ENCODE measurements at regions not wholly inside any gene's neighbourhood (a gene's known extent, or its start where the extent isn't known, plus 50 kb on each side); places are given as distances from the start of the nearest gene placed in this dataset.

DNA sequence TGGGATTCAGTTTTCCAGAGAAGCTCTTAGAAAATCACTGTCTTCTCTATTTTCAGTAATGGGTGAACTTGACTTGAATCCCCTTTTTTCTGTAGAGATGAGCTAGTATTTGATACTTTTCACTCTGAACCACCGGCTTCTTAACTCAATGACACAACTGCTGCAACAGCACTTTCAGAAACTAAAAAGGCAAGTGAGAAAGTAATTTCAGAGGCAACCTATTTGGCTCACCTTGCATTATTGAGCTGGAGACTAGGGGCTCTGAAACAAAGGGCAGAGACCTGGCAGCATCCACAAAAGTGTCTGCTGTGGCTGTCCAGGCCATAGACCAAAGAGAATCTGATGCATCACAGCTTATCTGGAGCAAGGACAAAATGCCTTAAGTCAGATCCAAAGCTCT, 289.8 kb upstream of the IRAK1BP1 start:
- DNase-seq (ENCODE audit: low spot score) (no peak), FAIRE-seq (no peak)

DNA sequence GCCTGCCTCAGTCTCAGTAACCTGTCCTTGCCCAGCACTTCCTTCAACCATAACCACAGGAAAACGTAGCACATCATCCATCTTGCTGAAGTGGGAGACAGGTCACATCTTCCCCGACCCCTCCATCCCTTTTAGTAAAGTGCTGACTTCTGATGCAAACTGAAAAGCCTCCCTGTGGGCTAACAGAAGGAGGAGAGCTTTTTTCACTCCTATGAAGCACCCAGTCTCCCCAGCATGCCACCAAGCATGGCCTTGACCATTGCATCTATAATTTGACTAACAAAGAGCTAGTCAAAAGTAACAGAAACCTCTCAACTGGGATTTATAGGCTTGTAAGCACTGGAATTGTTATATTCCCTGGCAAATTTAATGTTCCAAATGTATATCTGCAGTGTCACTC, 288.9 kb upstream of the IRAK1BP1 start:
- DNase-seq (ENCODE audit: low spot score) (no peak), FAIRE-seq (no peak)

DNA sequence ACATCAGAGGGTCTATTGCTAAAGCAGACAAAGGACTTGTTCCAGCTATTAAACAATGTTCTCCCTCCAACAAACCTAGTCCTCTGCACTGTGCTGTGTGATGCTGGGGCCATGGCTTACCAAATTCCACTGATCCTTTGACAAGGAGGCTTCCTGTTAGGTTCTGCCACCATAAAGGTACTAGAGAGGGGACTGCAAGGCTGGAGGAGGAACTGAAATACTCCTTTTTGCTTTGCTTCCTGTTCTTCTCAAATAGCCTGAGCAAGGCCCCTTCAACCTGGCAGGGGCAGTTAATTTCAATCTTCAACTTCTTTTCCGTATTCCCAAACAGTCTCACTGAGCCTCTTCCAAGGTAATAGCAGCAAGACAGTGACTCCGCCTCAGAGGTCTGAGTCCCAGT, 286.4 kb upstream of the IRAK1BP1 start:
- no peak for DNase-seq (ENCODE audit: low spot score)
- FAIRE-seq: no peak

DNA sequence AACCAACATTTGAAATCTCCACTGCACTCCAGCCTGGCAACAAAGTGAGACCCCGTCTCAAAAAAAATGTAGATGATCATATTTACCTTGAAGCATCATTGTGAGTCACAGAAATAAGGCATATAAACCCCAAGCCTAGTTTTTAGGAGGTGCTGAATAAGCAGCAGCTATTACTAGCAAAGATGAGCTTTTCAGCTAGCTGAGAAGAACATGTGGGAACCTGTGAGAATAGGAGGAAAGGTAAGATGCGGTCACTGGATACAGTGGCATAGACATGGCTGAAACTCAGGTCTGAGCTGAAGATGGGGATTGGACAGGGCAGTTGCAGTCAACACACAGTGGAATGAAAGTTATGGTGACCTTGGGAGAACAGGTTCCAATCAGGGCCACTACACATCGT, 284.3 kb upstream of the IRAK1BP1 start:
- DNase-seq (ENCODE audit: low spot score) (no peak), FAIRE-seq (no peak)

DNA sequence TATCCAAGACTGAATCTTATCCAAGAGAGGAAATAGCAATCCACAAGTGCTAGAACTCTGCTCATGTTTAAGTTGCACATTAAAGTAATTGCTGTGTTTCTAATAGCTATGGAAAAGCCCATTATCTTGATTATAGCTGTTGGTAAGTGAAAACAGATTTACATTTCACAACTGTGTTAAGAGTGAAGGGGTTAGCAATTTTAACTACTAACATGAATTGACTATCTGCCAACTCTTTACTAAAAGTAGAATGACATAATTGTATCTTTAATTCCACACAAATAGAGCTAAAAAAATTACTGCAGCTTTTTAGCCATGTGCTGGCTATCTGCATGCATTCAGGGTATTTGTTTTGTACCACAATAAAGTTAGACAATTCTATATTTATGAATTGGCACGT, 277.9 kb upstream of the IRAK1BP1 start:
- FAIRE-seq (no peak), DNase-seq (ENCODE audit: low spot score) (no peak)

DNA sequence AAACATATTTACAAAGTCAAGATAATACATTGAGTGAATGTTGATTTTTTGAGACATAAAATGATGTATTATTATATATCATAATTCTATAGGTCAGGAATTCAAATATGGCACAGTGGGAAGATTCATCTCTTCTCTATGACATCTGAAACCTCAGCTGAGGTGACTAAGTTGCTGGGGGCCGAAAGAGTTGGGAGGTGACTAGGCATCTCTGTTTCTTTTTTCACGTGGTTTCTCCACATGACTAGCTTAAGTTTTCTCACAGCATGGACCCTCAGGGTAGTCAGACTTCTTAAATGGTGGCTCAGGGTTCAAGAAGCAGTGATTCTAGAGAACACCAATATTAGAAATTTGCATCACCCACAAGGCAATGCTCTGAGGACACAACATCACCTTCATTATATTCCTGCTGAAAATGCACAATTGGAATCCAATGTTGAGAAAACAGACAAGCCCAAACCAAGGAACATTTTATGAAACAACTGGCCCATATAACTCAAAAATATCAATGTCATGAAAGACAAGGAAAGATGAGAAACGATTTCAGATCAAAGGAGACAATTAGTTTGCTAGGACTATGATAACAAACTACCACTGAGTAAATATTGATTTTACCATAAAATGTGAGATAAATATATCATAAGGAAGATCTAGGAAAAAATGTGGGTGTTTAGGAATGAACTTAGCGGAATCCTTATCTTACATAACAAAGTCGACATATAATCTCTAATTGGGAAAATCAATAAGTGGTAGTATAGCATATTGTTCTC, 273.3 kb upstream of the IRAK1BP1 start:
- FAIRE-seq (no peak), DNase-seq (ENCODE audit: low spot score) (no peak)

DNA sequence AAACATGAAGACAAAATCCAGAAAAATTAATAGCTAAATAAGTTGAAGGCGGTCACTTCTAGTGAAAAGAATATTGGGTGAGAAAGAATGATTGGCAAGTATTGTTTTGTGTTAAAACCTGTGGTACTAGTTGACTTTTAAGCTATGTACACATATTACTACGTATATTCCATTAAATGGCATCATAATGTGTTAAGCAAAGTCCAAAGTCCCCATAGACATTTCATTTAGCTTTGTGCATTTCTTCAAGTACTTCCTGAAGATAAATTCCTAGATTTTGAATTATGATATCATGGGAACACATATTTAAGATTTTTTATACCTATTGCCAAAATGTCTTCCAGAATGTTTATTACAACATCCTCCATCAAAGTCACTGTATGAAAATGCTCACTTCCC, 272.7 kb upstream of the IRAK1BP1 start:
- DNase-seq (ENCODE audit: low spot score) (no peak), FAIRE-seq (no peak)

DNA sequence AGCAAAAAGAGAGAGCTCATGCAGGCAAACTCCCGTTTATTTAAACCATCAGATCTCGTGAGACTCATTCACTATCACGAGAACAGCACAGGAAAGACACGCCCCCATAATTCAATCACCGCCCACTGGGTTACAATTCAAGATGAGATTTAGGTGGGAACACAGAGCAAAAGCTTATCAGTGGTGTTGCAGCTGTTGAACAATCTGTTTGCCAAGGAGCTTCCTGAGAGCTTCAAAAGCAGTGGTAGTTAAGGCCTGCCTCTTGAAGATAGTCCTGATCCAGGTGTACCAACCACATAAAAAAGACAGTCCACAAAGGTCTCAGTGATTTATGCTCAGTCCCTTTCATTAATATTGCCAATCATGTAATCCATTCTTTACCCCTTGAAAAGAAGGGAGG, 269.4 kb upstream of the IRAK1BP1 start:
- no peak for DNase-seq (ENCODE audit: low spot score)
- no peak for FAIRE-seq

DNA sequence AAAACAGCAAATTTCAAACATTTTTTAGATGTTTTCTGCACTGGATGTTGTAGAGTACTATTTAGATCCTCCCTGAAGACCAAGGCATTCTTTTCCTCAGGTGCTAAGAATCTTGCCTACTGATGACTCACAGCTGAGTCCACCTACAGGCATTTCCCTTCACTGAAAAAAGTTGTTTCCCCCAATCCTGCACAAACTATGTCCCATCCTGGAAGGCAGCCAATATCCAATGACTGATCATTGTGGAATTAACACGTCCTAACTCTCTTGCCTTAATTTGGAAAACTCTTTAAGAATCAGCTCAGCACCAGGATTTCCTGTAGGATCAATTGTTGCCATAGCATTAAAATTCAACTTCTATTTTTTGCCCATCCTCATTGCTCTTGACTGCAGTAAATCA, 268.4 kb upstream of the IRAK1BP1 start:
- DNase-seq (ENCODE audit: low spot score): peak; percentile 68

DNA sequence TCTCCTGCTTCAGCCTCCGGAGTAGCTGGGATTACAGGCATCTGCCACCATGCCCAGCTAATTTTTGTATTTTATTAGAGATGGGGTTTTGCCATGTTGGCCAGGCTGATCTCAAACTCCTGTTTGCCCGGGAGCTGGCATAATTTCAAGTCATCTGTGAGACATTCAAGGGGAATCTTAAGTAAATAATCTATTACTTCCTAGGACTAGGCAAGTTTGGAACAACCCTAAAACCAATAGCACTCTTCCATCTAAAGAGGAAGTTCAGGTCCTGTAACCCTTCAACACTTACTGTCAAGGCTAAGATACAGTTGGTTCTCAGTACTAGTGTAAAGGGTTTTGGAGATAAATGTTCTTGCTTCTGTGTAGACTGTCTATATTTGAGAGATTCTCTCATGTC, 267.8 kb upstream of the IRAK1BP1 start:
- no peak for DNase-seq (ENCODE audit: low spot score)
- no peak for FAIRE-seq

More for the DNA sequence above, 268.4 kb upstream of the IRAK1BP1 start:
- FAIRE-seq: peak; percentile 20

DNA sequence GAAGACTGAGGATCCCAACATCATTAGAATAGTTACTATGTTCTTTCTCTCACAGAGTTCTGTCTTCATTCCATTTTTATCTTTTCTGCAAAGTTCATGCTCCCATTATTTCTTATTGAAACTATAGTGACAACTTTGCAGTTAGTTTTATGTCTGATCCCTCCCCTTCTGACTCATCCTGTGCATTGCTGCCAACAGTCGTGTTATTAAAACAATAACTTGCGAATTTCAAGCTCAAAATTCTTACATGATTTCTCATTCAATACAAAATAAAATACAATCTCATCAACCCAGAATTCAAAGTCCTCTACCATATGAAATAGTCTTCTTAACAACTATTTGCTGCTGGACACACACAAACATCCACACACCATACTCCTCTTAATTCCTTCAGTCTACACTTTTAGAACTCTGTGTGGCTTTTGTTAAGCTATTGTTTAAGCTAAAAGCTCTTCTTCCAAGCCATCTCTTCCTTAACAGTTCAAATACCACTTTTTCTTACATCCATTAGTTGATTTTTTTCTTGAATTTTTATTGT, 261.4 kb upstream of the IRAK1BP1 start:
- no peak for DNase-seq (ENCODE audit: low spot score)
- no peak for FAIRE-seq

DNA sequence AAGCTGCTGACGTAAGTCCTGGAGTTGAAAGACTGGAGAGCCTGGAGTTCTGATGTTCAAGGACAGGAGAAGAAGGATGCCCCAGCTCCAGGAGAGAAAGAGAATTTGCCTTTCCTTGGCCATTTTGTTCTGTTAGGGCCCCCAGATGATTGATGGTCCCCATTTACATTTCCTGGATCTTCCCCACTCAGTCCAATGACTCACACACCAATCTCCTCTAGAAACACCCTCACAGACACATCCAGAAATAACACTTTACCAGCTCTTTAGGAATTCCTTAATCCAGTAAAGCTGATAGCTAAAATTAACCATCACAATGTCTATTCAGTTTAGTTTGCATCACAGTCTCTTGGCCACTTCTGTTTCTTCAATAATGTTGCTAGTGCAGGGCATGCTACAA, 260.2 kb upstream of the IRAK1BP1 start:
- DNase-seq (ENCODE audit: low spot score) (no peak), FAIRE-seq (no peak)

DNA sequence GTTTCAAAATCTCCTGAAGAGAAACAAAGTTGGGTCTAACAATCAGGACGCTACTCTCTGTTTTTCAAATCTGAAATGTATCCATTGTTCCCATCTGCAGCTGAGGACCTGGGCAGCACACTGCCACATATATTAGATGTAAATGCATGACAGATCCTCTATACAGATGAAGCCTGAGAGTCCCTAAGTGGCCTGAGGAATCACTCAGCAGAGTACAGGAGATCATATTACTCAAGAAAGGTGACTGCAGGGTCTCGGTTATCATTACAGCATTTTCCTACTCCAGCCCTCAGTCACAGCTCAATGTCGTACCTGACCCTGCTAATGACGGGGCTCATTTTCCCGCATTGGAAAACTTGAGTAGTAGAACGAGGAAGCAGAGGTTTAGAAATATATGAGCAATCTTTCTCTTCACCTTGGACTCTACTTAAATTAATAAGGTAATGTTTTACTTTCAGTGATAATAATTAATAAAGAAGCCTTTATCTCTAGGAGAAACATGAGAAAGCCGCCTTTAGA, 256.2 kb upstream of the IRAK1BP1 start:
- DNase-seq (ENCODE audit: low spot score) (no peak), FAIRE-seq (no peak)

DNA sequence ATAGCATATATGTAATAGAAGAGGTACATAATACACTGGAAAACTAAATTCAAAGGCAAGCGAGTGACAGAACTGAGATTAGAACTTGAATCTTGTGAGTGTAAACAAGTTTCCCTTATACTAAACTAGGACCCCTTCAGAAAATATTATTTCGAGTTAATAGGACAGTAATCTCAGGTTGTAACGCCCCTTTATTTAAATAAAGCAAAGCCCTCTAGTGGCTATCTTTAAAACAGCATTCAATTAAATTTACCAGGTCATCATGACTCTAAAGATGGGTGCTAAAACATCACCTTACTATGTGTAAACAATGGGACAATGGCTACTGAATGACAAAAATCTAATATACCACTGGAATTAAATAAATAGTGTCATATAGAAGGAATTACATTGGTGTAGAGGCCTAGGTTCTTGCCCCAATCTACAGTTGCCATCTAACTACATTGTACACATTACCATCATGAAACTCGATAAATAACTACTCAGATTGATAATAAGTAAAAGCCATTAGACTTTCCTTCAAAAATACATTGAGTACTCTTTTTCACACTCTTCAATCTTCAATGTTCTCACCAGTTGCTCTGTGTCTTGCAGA, 255.4 kb upstream of the IRAK1BP1 start:
- FAIRE-seq (no peak), DNase-seq (ENCODE audit: low spot score) (no peak)

DNA sequence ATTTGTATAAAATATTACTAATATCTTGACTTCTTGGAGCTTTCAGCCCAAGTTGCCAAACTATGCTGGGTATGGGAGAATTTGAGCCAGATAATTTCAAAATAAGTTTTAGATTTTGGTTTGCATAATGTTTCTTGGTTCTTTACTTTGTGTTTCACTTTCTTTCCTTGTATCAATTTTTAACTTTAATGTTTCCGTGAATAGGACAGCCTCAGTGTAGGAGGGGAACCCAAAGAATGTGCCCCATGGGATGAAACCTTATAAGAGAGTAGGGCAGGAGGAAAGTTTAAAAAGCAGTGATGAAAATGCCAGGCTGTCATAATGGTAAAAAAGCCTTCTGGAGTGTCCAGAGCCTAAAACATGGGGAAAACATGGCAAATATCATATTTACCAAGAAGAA, 252.4 kb upstream of the IRAK1BP1 start:
- DNase-seq (ENCODE audit: low spot score) (no peak), FAIRE-seq (no peak)

DNA sequence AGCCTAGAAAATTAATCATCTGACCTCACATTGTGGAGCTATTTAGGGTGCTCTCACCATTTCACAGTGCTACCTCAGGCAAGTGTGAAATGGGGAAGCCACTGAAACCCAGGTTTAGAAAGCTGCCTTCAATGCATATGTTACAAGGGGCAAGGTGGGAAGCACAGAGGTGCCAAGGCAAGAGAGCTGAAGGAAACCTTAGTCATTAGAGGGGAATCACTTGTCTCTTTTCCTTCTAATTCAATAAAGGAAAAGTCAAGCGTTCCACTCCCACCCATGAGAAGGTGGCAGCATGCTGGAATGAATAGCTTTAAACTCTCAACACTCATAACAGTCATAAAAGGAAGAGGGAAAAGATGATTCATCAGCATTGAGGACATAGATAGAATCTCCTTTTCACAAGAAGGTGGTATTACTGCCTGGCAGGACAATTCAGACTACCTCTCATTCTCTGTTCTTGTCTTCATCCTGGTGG, 251.9 kb upstream of the IRAK1BP1 start:
- DNase-seq (ENCODE audit: low spot score) (no peak), FAIRE-seq (no peak)

DNA sequence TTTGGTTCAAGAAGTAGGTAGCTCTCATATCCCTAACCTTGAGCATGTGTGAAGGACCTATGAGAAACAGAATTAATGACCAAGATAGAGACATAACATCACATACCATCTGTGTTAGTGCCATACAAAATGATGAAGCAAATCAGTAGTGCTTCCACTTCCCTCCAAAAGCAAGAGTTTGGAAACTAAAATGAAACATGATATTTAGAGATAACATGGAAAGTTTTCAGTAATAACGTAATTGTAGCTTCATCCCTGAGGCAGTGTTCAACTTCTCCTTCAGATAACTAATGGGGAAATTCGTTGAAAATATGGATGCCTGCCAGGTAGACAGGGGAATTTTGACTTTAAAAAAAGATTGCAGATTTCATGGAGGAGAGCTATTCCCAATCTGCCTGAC, 248.4 kb upstream of the IRAK1BP1 start:
- no peak for FAIRE-seq
- no peak for DNase-seq (ENCODE audit: low spot score)

DNA sequence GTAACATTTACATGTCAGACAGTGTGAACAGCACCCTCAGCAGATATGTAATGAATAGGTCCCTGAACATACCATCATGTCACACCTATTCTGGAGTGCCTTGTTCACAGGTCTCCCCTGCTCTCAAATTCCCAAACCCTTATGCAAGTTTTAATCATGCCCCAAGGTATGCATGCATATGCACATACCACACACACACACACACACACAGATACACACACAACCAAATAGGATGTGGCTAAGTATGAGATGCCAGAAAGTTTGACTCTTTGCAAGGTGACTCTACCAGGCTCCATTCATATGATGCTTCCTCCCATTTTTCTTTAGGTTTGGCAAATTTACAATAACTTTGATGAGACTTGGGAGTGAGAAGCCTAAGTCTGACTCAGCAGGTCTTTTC, 243.8 kb upstream of the IRAK1BP1 start:
- DNase-seq (ENCODE audit: low spot score) (no peak), FAIRE-seq (no peak)

DNA sequence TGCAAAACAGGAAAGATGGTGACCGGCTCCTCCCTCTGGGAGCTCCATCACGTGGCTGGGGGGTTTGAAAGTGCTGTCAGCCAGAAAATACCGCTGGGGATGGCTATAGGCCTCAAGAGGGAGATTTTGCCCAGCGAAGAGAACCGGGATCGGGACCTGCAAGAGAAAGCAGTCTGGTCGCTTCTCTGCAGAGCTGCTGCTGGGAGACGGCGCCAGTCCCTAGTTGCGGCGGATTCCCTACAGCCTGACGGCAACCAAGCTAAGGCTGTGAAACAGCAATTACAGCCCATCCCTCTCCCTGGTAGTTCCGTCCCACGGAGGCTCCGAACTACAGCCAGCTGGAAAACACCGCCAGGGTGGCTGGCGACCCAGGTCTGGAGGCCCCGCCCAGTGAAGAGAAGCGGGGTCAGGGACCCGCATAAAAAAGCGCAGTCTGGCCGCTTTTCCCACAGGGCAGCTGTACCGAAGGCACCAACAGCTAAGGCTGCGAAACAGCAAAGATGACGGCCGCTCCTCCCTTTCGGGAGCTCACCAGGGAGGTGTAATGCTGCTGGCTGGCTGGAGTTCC, 238.1 kb upstream of the IRAK1BP1 start:
- DNase-seq (ENCODE audit: low spot score) (peak; percentile 6), FAIRE-seq (no peak)

DNA sequence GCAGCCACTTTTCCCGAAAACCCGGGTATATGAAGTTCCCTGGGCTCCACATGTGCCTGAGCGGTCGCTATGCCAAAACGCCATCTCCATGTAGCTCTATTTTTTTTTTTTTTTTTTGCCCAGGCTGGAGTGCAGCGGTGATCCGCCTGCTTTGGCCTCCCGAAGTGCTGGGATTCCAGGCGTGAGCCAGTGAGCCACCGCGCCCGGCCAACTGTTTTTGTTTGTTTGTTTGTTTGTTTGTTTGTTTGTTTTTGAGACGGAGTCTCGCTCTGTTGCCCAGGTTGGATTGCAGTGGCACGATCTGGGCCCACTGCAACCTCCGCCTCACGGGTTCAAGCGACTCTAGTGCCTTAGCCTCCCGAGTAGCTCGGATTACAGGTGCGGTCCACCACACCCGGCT, 237.5 kb upstream of the IRAK1BP1 start:
- no peak for DNase-seq (ENCODE audit: low spot score)
- no peak for FAIRE-seq

DNA sequence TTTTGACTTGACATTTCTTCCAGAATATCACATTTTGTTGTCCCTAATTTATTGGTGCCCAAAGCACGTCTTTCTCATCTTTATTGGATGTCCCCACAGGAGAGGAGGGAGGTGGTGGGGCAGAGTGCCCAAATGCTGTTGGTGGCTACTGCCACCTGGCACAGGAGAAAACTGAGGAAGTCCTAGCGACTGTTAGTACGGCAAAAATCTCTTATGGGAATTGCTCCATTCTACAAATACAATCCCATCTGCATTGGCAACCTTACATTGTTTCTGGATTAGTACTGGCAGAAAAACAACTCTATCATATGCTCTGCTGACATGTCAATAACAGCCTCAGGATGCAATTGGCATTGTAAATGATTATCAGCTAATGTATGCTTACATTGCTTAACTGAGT, 235.4 kb upstream of the IRAK1BP1 start:
- FAIRE-seq (no peak), DNase-seq (ENCODE audit: low spot score) (no peak)

Measured in urothelium cell line (cell line).